KMS-11 (cell line): ENCODE measurements at regions not wholly inside any gene's neighbourhood (a gene's known extent, or its start where the extent isn't known, plus 50 kb on each side); places are given as distances from the start of the nearest gene placed in this dataset.
"Not testable (repeated sequence)": the region's sequence is repeated elsewhere in the genome, so short reads cannot be mapped to it uniquely, and the experiment has no call there.

Experiments
- H2AFZ ChIP-seq: fragments of 200-600 bp; sonication (generic); 2 replicates; pipeline ENCODE4 v1.6.1; 2016; ENCODE audit warnings: antibody characterized with exemption, mixed run types, low read depth
- H3K27ac ChIP-seq: fragments of 200-600 bp; sonication (generic); 2 replicates; pipeline ENCODE4 v1.6.1; 2016; ENCODE audit warnings: mild to moderate bottlenecking, mixed run types
- H3K27me3 ChIP-seq: fragments of 200-600 bp; sonication (generic); 2 replicates; pipeline ENCODE4 v1.6.1; 2017; ENCODE audit warnings: mild to moderate bottlenecking, low read depth, mixed run types, moderate library complexity; ENCODE audit not compliant: insufficient read depth
- H3K36me3 ChIP-seq: fragments of 200-600 bp; sonication (generic); 2 replicates; pipeline ENCODE4 v1.6.1; 2017; ENCODE audit warnings: mild to moderate bottlenecking, mixed run types; ENCODE audit not compliant: insufficient read depth
- H3K4me1 ChIP-seq: fragments of 200-600 bp; sonication (generic); 2 replicates; pipeline ENCODE4 v1.6.1; 2016; ENCODE audit warnings: mild to moderate bottlenecking, low read depth, mixed run types; ENCODE audit not compliant: poor library complexity, severe bottlenecking
- H3K4me2 ChIP-seq: fragments of 200-600 bp; sonication (generic); 2 replicates; pipeline ENCODE4 v1.7.0; 2016; ENCODE audit warnings: mild to moderate bottlenecking, mixed run types
- H3K4me3 ChIP-seq: fragments of 200-600 bp; sonication (generic); IDR thresholded peaks from 2 replicates; pipeline ENCODE4 v1.6.1; 2017; ENCODE audit warnings: low read depth, low read length, mixed read lengths; ENCODE audit not compliant: insufficient read depth
- H3K79me2 ChIP-seq: fragments of 200-600 bp; sonication (generic); 2 replicates; pipeline ENCODE4 v1.6.1; 2016; ENCODE audit warnings: low read depth, mixed run types; ENCODE audit not compliant: insufficient read depth
- H3K9ac ChIP-seq: fragments of 200-600 bp; sonication (generic); 2 replicates; pipeline ENCODE4 v1.6.1; 2016; ENCODE audit warnings: mild to moderate bottlenecking, mixed run types
- H4K20me1 ChIP-seq: fragments of 200-600 bp; sonication (generic); 2 replicates; pipeline ENCODE4 v1.6.1; 2016; ENCODE audit warnings: mild to moderate bottlenecking, mixed run types; ENCODE audit not compliant: insufficient read depth
- TF ChIP-seq, protein P1 (sequence below): fragments of 200-600 bp; sonication (generic); conservative IDR thresholded peaks from 2 replicates; pipeline ENCODE4 v1.6.1; 2017; ENCODE audit warnings: low read depth, mild to moderate bottlenecking, antibody characterized with exemption, low read length, moderate library complexity, mixed read lengths

DNA sequence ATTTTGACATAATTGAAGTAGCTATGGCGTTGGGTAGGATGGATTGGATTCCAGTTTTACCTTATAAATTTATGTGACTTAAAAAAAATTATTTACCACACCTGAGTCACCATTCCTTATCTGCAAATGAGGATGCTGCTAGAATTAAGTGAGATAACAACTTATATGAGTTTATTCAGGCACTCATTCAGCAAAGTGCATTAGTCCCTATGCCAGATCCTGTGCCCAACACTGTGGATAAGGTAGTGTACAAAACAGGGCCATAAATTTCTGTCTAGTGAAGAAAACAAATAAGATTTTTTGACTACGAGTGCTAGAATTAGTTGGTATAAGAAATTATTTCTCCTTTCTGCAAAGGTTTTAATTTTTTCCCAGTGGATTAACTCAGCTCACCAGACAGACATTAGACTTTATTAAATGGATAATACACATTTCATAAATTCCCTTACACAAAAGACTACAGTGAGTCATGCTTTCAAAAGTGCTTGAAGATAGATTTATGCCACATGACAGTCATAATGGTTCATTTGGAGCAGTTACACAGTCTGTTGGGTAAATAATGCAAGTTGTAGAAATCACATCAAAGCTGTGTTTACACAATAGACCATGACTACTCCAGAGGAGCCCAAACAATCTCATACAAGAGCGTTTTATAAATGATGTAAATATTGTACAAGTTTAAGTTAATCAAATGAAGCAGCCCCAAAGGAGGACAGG is 129.9 kb upstream of the TGFBR2 start:
- H3K27me3 ChIP-seq: no peaks in the 10 kb centered on the region
- H3K27ac ChIP-seq: no peak overlapping the region
- H3K36me3 ChIP-seq: no peaks in the 10 kb centered on the region
- H3K4me3 ChIP-seq: no peak overlapping the region
- TF ChIP-seq, protein P1, sequence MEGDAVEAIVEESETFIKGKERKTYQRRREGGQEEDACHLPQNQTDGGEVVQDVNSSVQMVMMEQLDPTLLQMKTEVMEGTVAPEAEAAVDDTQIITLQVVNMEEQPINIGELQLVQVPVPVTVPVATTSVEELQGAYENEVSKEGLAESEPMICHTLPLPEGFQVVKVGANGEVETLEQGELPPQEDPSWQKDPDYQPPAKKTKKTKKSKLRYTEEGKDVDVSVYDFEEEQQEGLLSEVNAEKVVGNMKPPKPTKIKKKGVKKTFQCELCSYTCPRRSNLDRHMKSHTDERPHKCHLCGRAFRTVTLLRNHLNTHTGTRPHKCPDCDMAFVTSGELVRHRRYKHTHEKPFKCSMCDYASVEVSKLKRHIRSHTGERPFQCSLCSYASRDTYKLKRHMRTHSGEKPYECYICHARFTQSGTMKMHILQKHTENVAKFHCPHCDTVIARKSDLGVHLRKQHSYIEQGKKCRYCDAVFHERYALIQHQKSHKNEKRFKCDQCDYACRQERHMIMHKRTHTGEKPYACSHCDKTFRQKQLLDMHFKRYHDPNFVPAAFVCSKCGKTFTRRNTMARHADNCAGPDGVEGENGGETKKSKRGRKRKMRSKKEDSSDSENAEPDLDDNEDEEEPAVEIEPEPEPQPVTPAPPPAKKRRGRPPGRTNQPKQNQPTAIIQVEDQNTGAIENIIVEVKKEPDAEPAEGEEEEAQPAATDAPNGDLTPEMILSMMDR: no peak
- H3K4me2 ChIP-seq: no peak overlapping the region
- no peak overlapping the region for H3K9ac ChIP-seq
- H3K79me2 ChIP-seq: no peaks in the 10 kb centered on the region
- H2AFZ ChIP-seq: no peak overlapping the region
- no peaks in the 10 kb centered on the region for H4K20me1 ChIP-seq
- H3K4me1 ChIP-seq: no peaks in the 10 kb centered on the region

DNA sequence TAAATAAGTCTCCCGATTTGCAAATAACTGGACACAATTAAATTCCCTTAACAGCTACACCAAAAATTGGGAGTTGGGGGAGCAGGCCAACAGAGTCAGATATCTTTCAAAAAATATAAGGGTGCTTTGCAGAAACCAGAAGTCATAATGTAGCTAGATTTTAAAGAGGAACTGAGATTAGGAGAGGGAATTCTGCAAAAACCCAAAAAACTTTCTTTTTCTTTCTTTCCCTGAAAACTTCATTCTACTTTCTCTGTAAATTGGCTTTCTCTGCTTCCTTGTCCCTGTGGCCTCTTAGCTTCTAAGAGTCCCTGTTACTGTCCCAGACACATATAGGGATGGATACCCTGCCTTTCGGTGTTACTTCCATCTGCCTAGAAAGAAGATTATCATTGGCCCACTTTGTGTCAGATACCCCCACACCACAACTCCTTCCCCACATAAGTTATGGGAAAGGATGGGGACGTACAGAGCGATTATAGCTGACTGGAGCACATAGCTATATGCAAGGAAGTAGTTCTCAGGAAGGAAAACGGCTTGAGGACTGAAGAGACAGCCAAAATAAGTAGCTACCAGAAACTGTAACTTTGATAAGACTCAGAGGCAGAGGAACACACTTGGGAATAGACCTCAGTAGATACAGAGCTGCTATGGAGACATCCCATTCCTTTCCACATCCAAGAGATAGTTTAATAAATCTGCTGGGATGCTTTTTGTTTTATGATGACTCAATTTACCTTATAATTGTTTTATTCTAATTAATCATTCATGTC is 129.1 kb upstream of the TGFBR2 start:
- Histone ChIP-seq H3K9ac (no peak overlapping the region), H3K36me3 (no peaks in the 10 kb centered on the region), H3K4me1 (no peaks in the 10 kb centered on the region), H2AFZ (no peak overlapping the region), H3K79me2 (no peaks in the 10 kb centered on the region), H3K4me3 (no peak overlapping the region), H3K27me3 (no peaks in the 10 kb centered on the region), H3K27ac (no peak overlapping the region), H3K4me2 (no peak overlapping the region), H4K20me1 (no peaks in the 10 kb centered on the region)
- TF ChIP-seq, protein P1: no peak

DNA sequence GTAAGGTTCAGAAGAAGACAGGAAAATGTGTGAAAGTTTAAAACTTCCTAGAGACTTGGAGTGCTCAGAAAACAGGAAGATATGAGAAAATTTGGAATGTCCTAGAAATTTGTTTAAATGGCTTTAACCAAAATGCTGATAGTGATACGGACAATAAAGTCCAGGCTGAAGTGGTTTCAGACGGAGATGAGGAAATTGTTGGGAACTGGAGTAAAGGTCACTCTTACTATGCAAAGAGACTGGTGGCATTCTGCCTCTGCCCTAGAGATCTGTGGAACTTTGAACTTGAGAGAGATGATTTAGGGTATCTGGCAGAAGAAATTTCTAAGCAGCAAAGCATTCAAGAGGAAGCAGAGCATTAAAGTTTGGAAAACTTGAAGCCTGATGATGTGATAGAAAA is 126.7 kb upstream of the TGFBR2 start:
- H3K4me1 ChIP-seq, H3K27me3 ChIP-seq, H3K27ac ChIP-seq, H3K9ac ChIP-seq, H4K20me1 ChIP-seq, H3K4me3 ChIP-seq, H3K4me2 ChIP-seq, H3K79me2 ChIP-seq, H2AFZ ChIP-seq, H3K36me3 ChIP-seq: not testable (repeated sequence)

DNA sequence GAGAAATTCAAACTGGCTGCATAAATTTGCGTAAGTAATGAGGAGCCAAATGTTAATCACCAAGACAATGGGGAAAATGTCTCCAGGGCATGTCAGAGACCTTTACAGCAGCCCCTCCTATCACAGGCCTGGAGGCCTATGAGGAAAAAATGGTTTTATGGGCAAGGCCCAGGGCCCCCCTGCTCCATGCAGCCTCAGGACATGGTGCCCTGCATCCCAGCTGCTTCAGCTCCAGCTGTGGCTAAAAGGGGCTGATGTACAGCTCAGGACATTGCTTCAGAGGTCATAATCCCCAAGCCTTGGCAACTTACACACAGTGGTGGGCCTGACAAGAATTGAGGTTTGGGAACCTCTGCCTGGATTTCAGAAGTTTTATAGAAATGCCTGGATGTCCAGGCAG is 126.2 kb upstream of the TGFBR2 start:
- H4K20me1 ChIP-seq, H3K79me2 ChIP-seq, H3K27me3 ChIP-seq, H3K4me2 ChIP-seq, H3K27ac ChIP-seq, H3K4me3 ChIP-seq, H3K9ac ChIP-seq, H3K36me3 ChIP-seq, H3K4me1 ChIP-seq, H2AFZ ChIP-seq: not testable (repeated sequence)

DNA sequence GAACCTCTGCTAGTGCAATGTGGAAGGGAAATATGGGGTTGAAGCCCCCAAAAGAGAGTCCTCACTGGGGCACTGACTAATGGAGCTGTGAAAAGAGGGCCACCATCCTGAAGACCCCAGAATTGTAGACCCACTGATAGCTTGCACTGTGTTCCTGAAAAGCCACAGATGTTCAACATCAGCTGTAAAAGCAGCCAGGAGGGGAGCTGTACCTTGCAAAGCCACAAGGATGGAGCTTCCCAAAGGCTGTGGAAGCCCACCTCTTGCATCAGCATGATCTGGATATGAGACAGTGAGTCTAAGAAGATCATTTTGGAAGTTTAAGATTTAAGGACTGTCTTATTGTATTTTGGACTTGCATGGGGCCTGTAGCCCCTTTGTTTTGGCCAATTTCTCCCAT is 125.8 kb upstream of the TGFBR2 start:
- Histone ChIP-seq H3K4me1 (no peaks in the 10 kb centered on the region), H3K36me3 (no peaks in the 10 kb centered on the region), H3K27ac (no peak overlapping the region), H3K27me3 (no peaks in the 10 kb centered on the region), H3K79me2 (no peaks in the 10 kb centered on the region), H2AFZ (no peak overlapping the region), H3K4me3 (no peak overlapping the region), H3K4me2 (no peak overlapping the region), H4K20me1 (no peaks in the 10 kb centered on the region), H3K9ac (no peak overlapping the region)
- TF ChIP-seq, protein P1: no peak
